Panc1 (cell line): ENCODE measurements at regions not wholly inside any gene's neighbourhood (a gene's known extent, or its start where the extent isn't known, plus 50 kb on each side); places are given as distances from the start of the nearest gene placed in this dataset.

ENCODE experiments used
- ATAC-seq: fragments of 200-7000 bp; cut with Tn5 transposase; 2 replicates; pipeline ENCODE4 v1.9.1; 2020; ENCODE audit warnings: mild to moderate bottlenecking, moderate library complexity
- BruUV-seq: library from RNA; stranded (reverse); fragments of 400-500 nt; replicated peaks from 2 replicates; lab custom pipeline; 2021; lab: Mats Ljungman, UMichigan
- CTCF ChIA-PET: fragments of 300-600 bp; sonication (Branson Sonifier 250); formaldehyde crosslinking; loops from one replicate; lab custom pipeline; 2022; ENCODE audit warnings: antibody characterized with exemption; lab: Charles Lee
- POLR2A ChIA-PET: fragments of 300-600 bp; sonication (Branson Sonifier 250); formaldehyde crosslinking; loops from one replicate; lab custom pipeline; 2022; ENCODE audit warnings: antibody characterized with exemption; lab: Charles Lee
- DNase-seq: peaks from one replicate; pipeline ENCODE4 v3.0.0-alpha.2; 2010; ENCODE audit warnings: low read depth, low spot score
- H3K27ac ChIP-seq: 2 replicates; pipeline ENCODE4 v1.5.1; 2011; ENCODE audit warnings: mild to moderate bottlenecking, low read length, inconsistent platforms
- H3K27me3 ChIP-seq: fragments of 200-500 bp; sonication (Bioruptor generic); 2 replicates; pipeline ENCODE4 v1.6.0; 2014; ENCODE audit warnings: low read length, inconsistent platforms; ENCODE audit not compliant: control insufficient read depth, insufficient read depth
- H3K36me3 ChIP-seq: fragments of 200-500 bp; sonication (Bioruptor generic); 2 replicates; pipeline ENCODE4 v1.5.1; 2014; ENCODE audit warnings: inconsistent platforms, mild to moderate bottlenecking, low read length, moderate library complexity; ENCODE audit not compliant: control insufficient read depth, insufficient read depth
- H3K4me1 ChIP-seq: 2 replicates; pipeline ENCODE4 v1.5.1; 2011; ENCODE audit warnings: inconsistent platforms, mild to moderate bottlenecking, low read length, moderate library complexity; ENCODE audit not compliant: control insufficient read depth, insufficient read depth
- H3K4me3 ChIP-seq, 2 experiments: 2 replicates each; pipeline ENCODE4 v1.5.1; 2011 to 2012; ENCODE audit warnings: low read depth in 2 of 2, low read length in 2 of 2, mild to moderate bottlenecking in 2 of 2, inconsistent platforms in 1 of 2, moderate library complexity in 1 of 2
- H3K9me3 ChIP-seq: fragments of 200-500 bp; sonication (Bioruptor generic); 2 replicates; pipeline ENCODE4 v1.5.1; 2014; ENCODE audit warnings: low read depth, mild to moderate bottlenecking, inconsistent platforms, low read length, moderate library complexity; ENCODE audit not compliant: control insufficient read depth, insufficient read depth
- POLR2AphosphoS5 ChIP-seq: IDR thresholded peaks from 2 replicates; pipeline ENCODE4 v1.6.1; 2012; ENCODE audit warnings: mild to moderate bottlenecking, low read depth, low read length, moderate library complexity
- SIN3A ChIP-seq: IDR thresholded peaks from 2 replicates; pipeline ENCODE4 v1.6.1; 2012; ENCODE audit warnings: low read depth, mild to moderate bottlenecking, low read length, moderate library complexity, borderline replicate concordance; ENCODE audit not compliant: insufficient read depth
- TCF7L2 ChIP-seq: IDR thresholded peaks from 2 replicates; pipeline ENCODE4 v1.6.1; 2011; ENCODE audit warnings: mild to moderate bottlenecking, low read depth, low read length, inconsistent platforms
- in situ Hi-C: cut with HindIII; loops from 2 replicates; pipeline ENCODE4 v1.10.0; 2016; ENCODE audit warnings: low sequenced_read_pairs, low pct_unique_long_range_greater_than_20kb
- intact Hi-C: fragments of 100-400 bp; cut with micrococcal nuclease; formaldehyde crosslinking; loops from one replicate; pipeline ENCODE4 v1.10.0; 2022; ENCODE audit not compliant: unreplicated experiment
- TF ChIP-seq, protein P1 (sequence below), 2 experiments: IDR thresholded peaks; 2 replicates each; pipeline ENCODE4 v1.6.1; 2011 to 2012; ENCODE audit warnings: low read depth in 2 of 2, control low read depth in 1 of 2, low read length in 1 of 2, mild to moderate bottlenecking in 1 of 2, moderate library complexity in 1 of 2; ENCODE audit not compliant: insufficient read depth in 1 of 2
- TF ChIP-seq, protein P2 (sequence below): fragments of 450-650 bp; IDR thresholded peaks from 2 replicates; pipeline ENCODE4 v1.5.1; 2017; ENCODE audit warnings: mild to moderate bottlenecking

DNA sequence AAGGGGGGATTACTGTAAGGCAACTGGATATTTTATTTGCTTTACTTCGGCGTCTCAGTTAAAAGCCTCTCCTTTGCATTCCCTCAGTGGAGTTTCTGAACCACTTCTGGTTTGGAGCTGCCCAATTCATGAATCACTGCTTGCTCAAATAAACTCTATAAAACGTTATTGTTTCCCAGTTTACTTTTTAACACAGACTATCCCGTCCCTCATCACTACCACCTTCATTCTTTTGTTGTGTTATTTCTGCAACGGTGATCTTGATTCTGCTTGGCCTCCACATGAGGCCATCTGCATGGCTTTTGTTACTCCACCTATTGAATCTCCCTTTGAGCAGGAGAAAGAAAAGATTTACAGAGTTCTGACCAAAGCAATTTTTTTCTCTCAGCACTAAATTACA lies 104.0 kb upstream of the PLEKHA5 start:
- intact Hi-C loops (no loop called here), in situ Hi-C loops (no loop called here)
- Histone ChIP-seq H3K4me1 (no peaks in the 10 kb centered on the region), H3K27me3 (no peaks in the 10 kb centered on the region), H3K27ac (no peak overlapping the region), H3K4me3 (no peak overlapping the region), H3K9me3 (no peaks in the 10 kb centered on the region), H3K36me3 (no peaks in the 10 kb centered on the region)
- DNase-seq (no peak), ATAC-seq (no peak)
- ChIA-PET POLR2A (no interaction called here), CTCF (no interaction called here)
- no TSS peak for BruUV-seq
- TF ChIP-seq, protein P1, sequence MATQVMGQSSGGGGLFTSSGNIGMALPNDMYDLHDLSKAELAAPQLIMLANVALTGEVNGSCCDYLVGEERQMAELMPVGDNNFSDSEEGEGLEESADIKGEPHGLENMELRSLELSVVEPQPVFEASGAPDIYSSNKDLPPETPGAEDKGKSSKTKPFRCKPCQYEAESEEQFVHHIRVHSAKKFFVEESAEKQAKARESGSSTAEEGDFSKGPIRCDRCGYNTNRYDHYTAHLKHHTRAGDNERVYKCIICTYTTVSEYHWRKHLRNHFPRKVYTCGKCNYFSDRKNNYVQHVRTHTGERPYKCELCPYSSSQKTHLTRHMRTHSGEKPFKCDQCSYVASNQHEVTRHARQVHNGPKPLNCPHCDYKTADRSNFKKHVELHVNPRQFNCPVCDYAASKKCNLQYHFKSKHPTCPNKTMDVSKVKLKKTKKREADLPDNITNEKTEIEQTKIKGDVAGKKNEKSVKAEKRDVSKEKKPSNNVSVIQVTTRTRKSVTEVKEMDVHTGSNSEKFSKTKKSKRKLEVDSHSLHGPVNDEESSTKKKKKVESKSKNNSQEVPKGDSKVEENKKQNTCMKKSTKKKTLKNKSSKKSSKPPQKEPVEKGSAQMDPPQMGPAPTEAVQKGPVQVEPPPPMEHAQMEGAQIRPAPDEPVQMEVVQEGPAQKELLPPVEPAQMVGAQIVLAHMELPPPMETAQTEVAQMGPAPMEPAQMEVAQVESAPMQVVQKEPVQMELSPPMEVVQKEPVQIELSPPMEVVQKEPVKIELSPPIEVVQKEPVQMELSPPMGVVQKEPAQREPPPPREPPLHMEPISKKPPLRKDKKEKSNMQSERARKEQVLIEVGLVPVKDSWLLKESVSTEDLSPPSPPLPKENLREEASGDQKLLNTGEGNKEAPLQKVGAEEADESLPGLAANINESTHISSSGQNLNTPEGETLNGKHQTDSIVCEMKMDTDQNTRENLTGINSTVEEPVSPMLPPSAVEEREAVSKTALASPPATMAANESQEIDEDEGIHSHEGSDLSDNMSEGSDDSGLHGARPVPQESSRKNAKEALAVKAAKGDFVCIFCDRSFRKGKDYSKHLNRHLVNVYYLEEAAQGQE (IDR thresholded peaks at IDR 0.05; ENCODE audit: insufficient read depth in 1 of 2, low read depth in 2 of 2, low read length in 1 of 2) = no peak
- TF ChIP-seq TCF7L2 = no peak
- no peak for TF ChIP-seq POLR2AphosphoS5
- TF ChIP-seq SIN3A = no peak
- TF ChIP-seq, protein P2, sequence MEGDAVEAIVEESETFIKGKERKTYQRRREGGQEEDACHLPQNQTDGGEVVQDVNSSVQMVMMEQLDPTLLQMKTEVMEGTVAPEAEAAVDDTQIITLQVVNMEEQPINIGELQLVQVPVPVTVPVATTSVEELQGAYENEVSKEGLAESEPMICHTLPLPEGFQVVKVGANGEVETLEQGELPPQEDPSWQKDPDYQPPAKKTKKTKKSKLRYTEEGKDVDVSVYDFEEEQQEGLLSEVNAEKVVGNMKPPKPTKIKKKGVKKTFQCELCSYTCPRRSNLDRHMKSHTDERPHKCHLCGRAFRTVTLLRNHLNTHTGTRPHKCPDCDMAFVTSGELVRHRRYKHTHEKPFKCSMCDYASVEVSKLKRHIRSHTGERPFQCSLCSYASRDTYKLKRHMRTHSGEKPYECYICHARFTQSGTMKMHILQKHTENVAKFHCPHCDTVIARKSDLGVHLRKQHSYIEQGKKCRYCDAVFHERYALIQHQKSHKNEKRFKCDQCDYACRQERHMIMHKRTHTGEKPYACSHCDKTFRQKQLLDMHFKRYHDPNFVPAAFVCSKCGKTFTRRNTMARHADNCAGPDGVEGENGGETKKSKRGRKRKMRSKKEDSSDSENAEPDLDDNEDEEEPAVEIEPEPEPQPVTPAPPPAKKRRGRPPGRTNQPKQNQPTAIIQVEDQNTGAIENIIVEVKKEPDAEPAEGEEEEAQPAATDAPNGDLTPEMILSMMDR = no peak

DNA sequence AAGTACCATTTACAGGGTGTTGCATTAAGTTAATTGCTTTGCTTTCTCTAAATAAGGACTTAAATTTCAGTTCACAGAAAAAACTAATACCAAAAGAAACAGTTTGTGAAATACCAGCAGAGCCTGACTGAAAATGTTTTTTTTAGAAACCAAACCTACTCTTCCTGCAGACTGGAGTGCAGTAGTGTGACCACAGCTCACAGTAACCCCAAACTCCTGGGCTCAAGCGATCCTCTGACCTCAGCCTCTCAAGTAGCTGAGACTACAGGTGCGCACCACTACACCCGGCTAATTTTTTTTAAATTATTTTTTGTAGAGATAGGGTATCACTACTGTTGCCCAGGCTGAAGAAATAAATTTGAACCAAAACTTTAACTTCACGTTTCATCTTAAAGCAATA lies 103.5 kb upstream of the PLEKHA5 start:
- H3K27ac ChIP-seq = no peak overlapping the region

More for the DNA sequence above, 103.5 kb upstream of the PLEKHA5 start:
- Histone ChIP-seq H3K36me3 (no peaks in the 10 kb centered on the region), H3K27me3 (no peaks in the 10 kb centered on the region), H3K4me3 (no peak overlapping the region), H3K4me1 (no peaks in the 10 kb centered on the region), H3K9me3 (no peaks in the 10 kb centered on the region)
- intact Hi-C loops = no loop called here
- in situ Hi-C loops = no loop called here
- BruUV-seq = no TSS peak
- DNase-seq (no peak), ATAC-seq (no peak)
- POLR2A ChIA-PET = no interaction called here
- TF ChIP-seq POLR2AphosphoS5 (no peak), SIN3A (no peak), TCF7L2 (no peak)
- TF ChIP-seq, protein P1 (IDR thresholded peaks at IDR 0.05; ENCODE audit: insufficient read depth in 1 of 2, low read depth in 2 of 2, low read length in 1 of 2) = no peak
- TF ChIP-seq, protein P2 = no peak
- CTCF ChIA-PET = no interaction called here
